ENCODE measurements at regions not wholly inside any gene's neighbourhood (a gene's known extent, or its start where the extent isn't known, plus 50 kb on each side); places are given as distances from the start of the nearest gene placed in this dataset.

DNA sequence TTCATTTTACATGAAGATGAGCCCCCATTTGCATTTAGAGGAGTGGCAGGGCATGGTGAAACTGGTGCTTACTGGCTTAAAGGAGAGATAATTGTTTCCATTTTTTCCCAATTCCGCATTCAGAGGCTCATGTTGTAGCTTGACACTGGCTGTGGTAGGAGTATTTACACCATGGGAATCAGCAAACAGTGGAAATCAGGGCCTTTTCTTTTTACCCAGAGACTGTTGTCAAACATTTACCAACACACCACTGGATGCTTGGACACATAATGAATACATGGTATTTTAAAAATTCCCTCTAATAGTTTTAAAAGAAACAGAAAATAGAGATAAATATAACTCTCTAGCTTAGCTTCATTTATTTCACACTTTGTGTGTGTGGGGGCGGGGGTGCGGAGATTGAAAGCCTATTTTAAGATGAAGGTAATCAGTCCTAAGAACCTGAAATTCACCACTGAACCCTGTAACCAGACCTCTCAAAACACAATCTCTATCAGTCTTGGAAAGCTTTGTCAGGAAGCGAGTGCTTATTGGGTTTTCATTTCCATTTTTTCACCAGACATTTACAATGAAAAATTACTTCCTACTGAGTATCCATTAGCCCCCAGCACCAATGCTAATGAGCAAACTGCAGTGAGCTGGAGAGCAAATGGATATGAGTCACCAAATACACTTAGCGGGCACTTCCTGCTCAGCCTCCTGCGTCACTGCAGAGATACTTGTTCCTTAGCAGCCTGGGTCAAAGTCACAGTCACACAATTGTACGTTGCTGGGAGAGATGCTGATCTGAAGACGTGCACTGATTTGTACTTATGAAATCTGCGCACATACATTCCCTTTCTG is 532.0 kb downstream of the BCKDHB start:
- no peaks in the 10 kb centered on the region for H3K4me1 Mint-ChIP-seq
- H3K27ac Mint-ChIP-seq, result no peak overlapping the region
- H3K27me3 Mint-ChIP-seq, result no peaks in the 10 kb centered on the region
- H3K36me3 Mint-ChIP-seq, result no peaks in the 10 kb centered on the region
- no peak overlapping the region for H3K4me3 Mint-ChIP-seq
- no peaks in the 10 kb centered on the region for H3K9me3 Mint-ChIP-seq (ENCODE audit: low read depth)
- CTCF ChIA-PET, result no interaction called here
- no peak for DNase-seq
- ATAC-seq, result no peak

DNA sequence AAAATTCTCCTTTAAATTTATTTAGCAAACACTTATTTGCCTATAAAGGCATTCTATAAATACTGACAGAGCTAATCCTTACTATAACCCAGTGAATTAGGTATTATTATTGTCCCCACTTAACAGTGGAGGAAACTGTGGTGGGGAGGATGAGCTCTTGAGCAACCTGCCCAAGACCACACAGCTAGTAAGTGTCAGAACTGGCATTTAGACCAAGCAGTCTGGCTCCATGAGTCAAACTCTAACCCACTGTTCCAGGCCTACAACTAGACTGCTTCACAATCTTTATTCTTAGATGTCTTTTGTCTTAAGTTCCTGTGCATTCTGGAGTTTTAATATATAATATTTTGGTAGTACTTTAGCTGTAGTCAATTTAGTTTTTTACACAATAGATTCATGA is 530.8 kb downstream of the BCKDHB start:
- no peak overlapping the region for H3K27ac Mint-ChIP-seq
- H3K36me3 Mint-ChIP-seq, result no peaks in the 10 kb centered on the region
- H3K4me3 Mint-ChIP-seq, result no peak overlapping the region
- no peak for DNase-seq
- H3K9me3 Mint-ChIP-seq (ENCODE audit: low read depth), result no peaks in the 10 kb centered on the region
- H3K27me3 Mint-ChIP-seq, result no peaks in the 10 kb centered on the region
- no peak for ATAC-seq
- CTCF ChIA-PET, result no interaction called here
- no peaks in the 10 kb centered on the region for H3K4me1 Mint-ChIP-seq

- no peak for ATAC-seq
- DNase-seq, result no peak
- Mint-ChIP-seq H3K27me3 (no peaks in the 10 kb centered on the region), H3K4me3 (no peak overlapping the region), H3K27ac (no peak overlapping the region), H3K9me3 (ENCODE audit: low read depth) (no peaks in the 10 kb centered on the region), H3K4me1 (no peaks in the 10 kb centered on the region), H3K36me3 (no peaks in the 10 kb centered on the region)
- CTCF ChIA-PET, result no interaction called here
These were observed 530.2 kb downstream of the BCKDHB start for GRCh38 chr6:80636689-80637088.

GRCh38 chr6:80633412-80633811 is 526.9 kb downstream of the BCKDHB start:
- H3K27ac Mint-ChIP-seq, result no peak overlapping the region
- H3K4me3 Mint-ChIP-seq, result no peak overlapping the region
- DNase-seq (no peak), ATAC-seq (no peak)
- no peaks in the 10 kb centered on the region for H3K27me3 Mint-ChIP-seq
- H3K4me1 Mint-ChIP-seq, result no peaks in the 10 kb centered on the region
- CTCF ChIA-PET, result no interaction called here
- H3K9me3 Mint-ChIP-seq (ENCODE audit: low read depth), result no peaks in the 10 kb centered on the region
- no peaks in the 10 kb centered on the region for H3K36me3 Mint-ChIP-seq

DNA sequence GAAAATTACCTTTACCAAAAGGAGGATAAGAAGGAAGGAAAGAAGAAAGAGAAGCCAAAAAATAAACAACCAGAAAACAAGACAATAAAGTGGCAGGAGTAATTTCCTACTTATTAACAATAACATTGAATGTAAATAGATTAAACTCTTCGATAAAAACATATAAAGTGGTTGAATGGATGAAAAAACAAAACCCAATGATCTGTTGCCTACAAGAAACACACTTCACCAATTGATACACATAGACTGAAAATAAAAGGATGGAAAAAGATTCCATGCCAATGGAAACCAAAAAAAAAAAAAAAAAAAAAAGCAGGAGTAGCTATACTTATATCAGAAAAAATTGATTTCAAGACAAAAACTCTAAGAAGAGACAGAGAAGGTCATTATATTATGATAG is 518.9 kb downstream of the BCKDHB start:
- CTCF ChIA-PET, result no interaction called here
- DNase-seq (no peak), ATAC-seq (no peak)
- Mint-ChIP-seq H3K4me3 (no peak overlapping the region), H3K27me3 (no peaks in the 10 kb centered on the region), H3K9me3 (ENCODE audit: low read depth) (peaks cover 9% of the 10 kb centered on the region), H3K27ac (no peak overlapping the region), H3K4me1 (no peaks in the 10 kb centered on the region), H3K36me3 (no peaks in the 10 kb centered on the region)

DNA sequence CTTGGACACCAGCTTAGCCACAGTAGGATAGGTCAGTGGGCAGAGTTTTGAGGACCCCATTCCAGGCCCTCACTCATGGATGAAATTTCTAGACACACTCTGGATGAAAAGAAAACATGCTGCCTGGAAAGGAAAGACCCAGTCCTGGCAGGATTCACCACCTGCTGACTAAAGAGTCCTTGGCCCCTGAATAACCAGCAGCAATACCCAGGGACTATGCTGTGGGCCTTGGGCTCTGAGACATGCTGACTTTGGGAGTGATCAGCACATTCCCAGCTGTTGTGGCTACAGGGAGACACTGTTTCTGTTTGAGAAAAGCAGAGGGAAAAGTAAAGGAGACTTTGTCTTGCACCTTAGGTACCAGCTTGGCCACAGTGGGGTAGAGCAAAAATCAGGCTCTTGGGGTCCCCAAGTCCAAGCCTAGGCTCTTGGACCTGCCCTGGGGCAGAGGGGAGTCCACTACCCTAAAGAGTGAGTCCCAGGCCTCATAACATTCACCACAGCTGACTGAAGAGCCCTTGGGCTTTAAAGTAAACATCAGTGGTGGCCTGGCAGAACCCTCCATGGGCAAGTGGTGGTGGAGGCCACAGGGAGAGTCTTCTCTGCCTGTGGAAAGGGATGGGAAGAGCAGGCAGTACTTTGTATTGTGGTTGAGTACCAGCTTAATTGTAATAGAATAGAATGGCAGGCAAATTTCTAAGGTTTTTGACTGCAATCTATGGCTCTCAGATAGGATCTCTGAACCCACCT is 516.8 kb downstream of the BCKDHB start:
- Mint-ChIP-seq H3K27me3 (no peaks in the 10 kb centered on the region), H3K9me3 (ENCODE audit: low read depth) (peaks cover 14% of the 10 kb centered on the region), H3K4me3 (no peak overlapping the region), H3K4me1 (no peaks in the 10 kb centered on the region), H3K27ac (no peak overlapping the region), H3K36me3 (no peaks in the 10 kb centered on the region)
- DNase-seq (no peak), ATAC-seq (no peak)
- CTCF ChIA-PET, result no interaction called here

- H3K9me3 Mint-ChIP-seq (ENCODE audit: low read depth), result peaks cover 16% of the 10 kb centered on the region
- H3K27ac Mint-ChIP-seq, result no peak overlapping the region
- no peaks in the 10 kb centered on the region for H3K4me1 Mint-ChIP-seq
- no peaks in the 10 kb centered on the region for H3K36me3 Mint-ChIP-seq
- no peak overlapping the region for H3K4me3 Mint-ChIP-seq
- CTCF ChIA-PET, result no interaction called here
- DNase-seq (no peak), ATAC-seq (no peak)
- no peaks in the 10 kb centered on the region for H3K27me3 Mint-ChIP-seq
These were observed 516.2 kb downstream of the BCKDHB start for GRCh38 chr6:80622641-80623040.

DNA sequence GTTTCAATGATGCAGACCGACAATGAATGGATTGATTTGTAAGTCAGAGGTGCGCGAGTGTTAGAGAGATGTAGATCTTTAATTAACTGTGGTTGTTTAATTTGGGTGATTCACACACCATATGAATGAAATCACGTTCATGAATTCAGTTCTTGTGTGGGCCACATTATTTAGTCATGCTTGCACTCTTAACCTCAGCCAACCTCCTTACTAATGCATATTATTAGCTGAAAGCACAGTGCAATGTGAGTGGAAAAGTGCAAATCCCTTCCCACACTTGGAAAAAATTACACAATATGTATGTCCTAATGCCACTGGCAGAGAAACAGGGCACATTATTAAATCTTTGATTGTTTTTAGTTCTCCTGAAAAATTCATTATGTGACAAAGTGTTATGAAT is 512.5 kb downstream of the BCKDHB start:
- no peaks in the 10 kb centered on the region for H3K4me1 Mint-ChIP-seq

DNA sequence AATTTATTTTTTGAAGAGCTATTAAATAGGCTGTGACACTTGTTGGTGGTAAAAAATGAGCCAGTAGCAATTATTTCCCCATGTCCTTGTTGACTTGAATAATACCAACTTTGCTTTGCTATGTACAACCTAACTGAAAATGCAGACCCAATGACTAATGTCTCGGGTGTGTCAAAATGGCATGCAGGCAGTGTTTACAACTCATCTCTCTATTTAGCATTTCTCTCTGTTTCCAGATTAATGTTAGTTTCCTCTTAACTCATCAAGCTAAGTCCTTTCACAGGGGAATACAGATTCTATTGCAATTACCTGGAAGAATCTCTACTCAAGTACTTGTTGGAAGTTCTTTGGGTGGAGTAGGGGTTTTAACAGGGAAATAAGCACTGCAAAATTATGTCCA is 504.4 kb downstream of the BCKDHB start:
- Mint-ChIP-seq H3K36me3 (no peaks in the 10 kb centered on the region), H3K9me3 (ENCODE audit: low read depth) (peaks cover 2% of the 10 kb centered on the region), H3K27me3 (no peaks in the 10 kb centered on the region), H3K4me3 (no peak overlapping the region), H3K27ac (no peak overlapping the region), H3K4me1 (no peaks in the 10 kb centered on the region)
- CTCF ChIA-PET, result no interaction called here
- ATAC-seq (no peak), DNase-seq (no peak)

More for the DNA sequence above, 512.5 kb downstream of the BCKDHB start:
- no peak for DNase-seq
- Mint-ChIP-seq H3K27ac (no peak overlapping the region), H3K36me3 (no peaks in the 10 kb centered on the region), H3K9me3 (ENCODE audit: low read depth) (peaks cover 16% of the 10 kb centered on the region), H3K4me3 (no peak overlapping the region), H3K27me3 (no peaks in the 10 kb centered on the region)
- ATAC-seq, result no peak
- CTCF ChIA-PET, result no interaction called here

- no peak overlapping the region for H3K27ac Mint-ChIP-seq
- CTCF ChIA-PET, result no interaction called here
- no peak for ATAC-seq
- H3K4me1 Mint-ChIP-seq, result no peaks in the 10 kb centered on the region
- no peaks in the 10 kb centered on the region for H3K9me3 Mint-ChIP-seq (ENCODE audit: low read depth)
- DNase-seq, result no peak
- no peak overlapping the region for H3K4me3 Mint-ChIP-seq
- H3K36me3 Mint-ChIP-seq, result no peaks in the 10 kb centered on the region
- no peaks in the 10 kb centered on the region for H3K27me3 Mint-ChIP-seq
These were observed 502.4 kb downstream of the BCKDHB start for GRCh38 chr6:80608881-80609280.

- Mint-ChIP-seq H3K4me1 (no peaks in the 10 kb centered on the region), H3K36me3 (no peaks in the 10 kb centered on the region), H3K9me3 (ENCODE audit: low read depth) (no peaks in the 10 kb centered on the region), H3K4me3 (no peak overlapping the region), H3K27ac (no peak overlapping the region), H3K27me3 (no peaks in the 10 kb centered on the region)
- DNase-seq, result no peak
- CTCF ChIA-PET, result no interaction called here
- ATAC-seq, result no peak
These were observed 501.4 kb downstream of the BCKDHB start for GRCh38 chr6:80607811-80608391.

DNA sequence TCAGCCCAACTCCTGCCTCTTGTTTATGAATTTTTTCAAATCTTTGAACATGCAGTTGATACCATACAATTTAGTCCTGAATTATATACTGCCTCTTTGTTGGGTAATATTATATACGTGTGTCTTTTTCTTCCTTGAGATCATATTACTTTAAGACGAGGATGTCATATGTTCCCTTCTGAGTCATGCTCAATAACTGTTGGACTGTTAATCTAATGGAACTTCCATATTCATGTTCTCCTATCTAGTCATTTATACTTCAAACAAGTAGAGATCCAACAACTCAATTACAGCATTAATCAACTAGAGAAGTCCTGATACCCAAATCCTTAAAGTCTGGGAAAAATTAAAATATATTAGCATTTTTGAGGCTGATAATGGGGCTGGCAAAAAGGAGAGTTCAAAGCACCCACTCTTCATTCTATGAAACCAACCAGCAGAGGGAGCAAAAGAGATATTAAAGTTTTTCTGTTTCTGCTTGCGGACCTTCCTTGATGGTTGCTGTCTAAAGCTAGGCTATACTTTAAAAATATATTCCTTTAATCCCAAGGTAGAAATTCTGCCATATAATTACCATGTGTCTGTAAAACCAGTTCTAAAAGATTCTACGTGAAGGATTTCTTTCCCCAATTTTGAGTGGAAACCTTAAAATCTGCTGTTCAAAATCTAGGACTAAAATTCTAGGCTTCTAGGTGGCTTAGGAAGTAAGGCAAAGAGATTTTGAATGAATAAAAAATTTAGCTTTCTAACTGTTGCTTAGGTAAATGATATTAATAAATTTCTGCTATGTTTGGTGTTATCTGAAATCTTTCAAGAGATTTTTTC is 498.9 kb downstream of the BCKDHB start:
- no peak overlapping the region for H3K4me3 Mint-ChIP-seq
- no peaks in the 10 kb centered on the region for H3K36me3 Mint-ChIP-seq
- H3K27me3 Mint-ChIP-seq, result no peaks in the 10 kb centered on the region
- no peak for DNase-seq
- no peaks in the 10 kb centered on the region for H3K9me3 Mint-ChIP-seq (ENCODE audit: low read depth)
- H3K4me1 Mint-ChIP-seq, result no peaks in the 10 kb centered on the region
- no peak overlapping the region for H3K27ac Mint-ChIP-seq
- CTCF ChIA-PET, result no interaction called here
- no peak for ATAC-seq

- Mint-ChIP-seq H3K4me3 (no peak overlapping the region), H3K4me1 (no peaks in the 10 kb centered on the region), H3K27me3 (no peaks in the 10 kb centered on the region), H3K9me3 (ENCODE audit: low read depth) (no peaks in the 10 kb centered on the region), H3K36me3 (no peaks in the 10 kb centered on the region), H3K27ac (no peak overlapping the region)
- ATAC-seq, result no peak
- DNase-seq, result no peak
- CTCF ChIA-PET, result no interaction called here
These were observed 497.2 kb downstream of the BCKDHB start for GRCh38 chr6:80603679-80604078.

All from activated CD8-positive, alpha-beta memory T cell treated with anti-CD3 and anti-CD28 coated beads, Interleukin-2, amount 10 ng/mL, durations not matched to agents 7 days and 5 days (primary cell).